Bronchial epithelial cell (primary cell): ENCODE measurements at regions not wholly inside any gene's neighbourhood (a gene's known extent, or its start where the extent isn't known, plus 50 kb on each side); places are given as distances from the start of the nearest gene placed in this dataset.

Source experiments
- DNase-seq: peaks from one replicate; pipeline ENCODE4 v3.0.0-alpha.2; 2010; ENCODE audit warnings: low read depth
- FAIRE-seq: peaks from 2 replicates; lab custom pipeline; 2011; peaks lifted over from hg19 to GRCh38; lab: Jason Lieb, UNC
- H3K27me3 ChIP-seq: 2 replicates; pipeline ENCODE4 v1.5.1; 2011; ENCODE audit warnings: low read length; ENCODE audit not compliant: control insufficient read depth, insufficient read depth
- H3K36me3 ChIP-seq: 2 replicates; pipeline ENCODE4 v1.5.1; 2011; ENCODE audit warnings: low read length; ENCODE audit not compliant: control insufficient read depth, insufficient read depth
- H3K4me3 ChIP-seq: 2 replicates; pipeline ENCODE4 v1.5.1; 2011; ENCODE audit warnings: mild to moderate bottlenecking, low read depth, low read length, control low read depth
- CTCF ChIP-seq: IDR thresholded peaks from 2 replicates; pipeline ENCODE4 v1.5.1; 2011; ENCODE audit warnings: mild to moderate bottlenecking, moderate library complexity, low read length, control low read depth, inconsistent platforms; ENCODE audit not compliant: insufficient read depth, severe bottlenecking

- FAIRE-seq (no peak), DNase-seq (no peak)
- Histone ChIP-seq H3K36me3 (no peaks in the 10 kb centered on the region), H3K4me3 (no peak overlapping the region), H3K27me3 (no peaks in the 10 kb centered on the region)
- TF ChIP-seq CTCF: no peak
Measured at GRCh38 chr6:96381246-96381645, 140.4 kb upstream of the UFL1 start.

- no peak for FAIRE-seq
- no peaks in the 10 kb centered on the region for H3K36me3 ChIP-seq
- no peak for TF ChIP-seq CTCF
- no peak overlapping the region for H3K4me3 ChIP-seq
- DNase-seq: no peak
- no peaks in the 10 kb centered on the region for H3K27me3 ChIP-seq
Measured at GRCh38 chr6:96391776-96392360, 129.7 kb upstream of the UFL1 start.

GRCh38 chr6:96394727-96395126, 126.9 kb upstream of the UFL1 start:
- FAIRE-seq: no peak
- no peaks in the 10 kb centered on the region for H3K27me3 ChIP-seq
- no peaks in the 10 kb centered on the region for H3K36me3 ChIP-seq
- peak; percentile 27 for TF ChIP-seq CTCF
- peak; percentile 28 for DNase-seq
- H3K4me3 ChIP-seq: no peak overlapping the region

- no peak for TF ChIP-seq CTCF
- FAIRE-seq (no peak), DNase-seq (no peak)
- Histone ChIP-seq H3K36me3 (no peaks in the 10 kb centered on the region), H3K27me3 (no peaks in the 10 kb centered on the region), H3K4me3 (no peak overlapping the region)
Measured at GRCh38 chr6:96410467-96410866, 111.1 kb upstream of the UFL1 start.

- H3K36me3 ChIP-seq: no peaks in the 10 kb centered on the region
- no peak overlapping the region for H3K4me3 ChIP-seq
- DNase-seq: no peak
- TF ChIP-seq CTCF: no peak
- H3K27me3 ChIP-seq: no peaks in the 10 kb centered on the region
- no peak for FAIRE-seq
Measured at GRCh38 chr6:96420294-96420693, 101.3 kb upstream of the UFL1 start.

- DNase-seq (no peak), FAIRE-seq (no peak)
- no peak for TF ChIP-seq CTCF
- Histone ChIP-seq H3K4me3 (no peak overlapping the region), H3K36me3 (no peaks in the 10 kb centered on the region), H3K27me3 (no peaks in the 10 kb centered on the region)
Measured at GRCh38 chr6:96433950-96434349, 87.7 kb upstream of the UFL1 start.
